Sigmoid colon (tissue), 6 donors: ENCODE measurements at regions not wholly inside any gene's neighbourhood (a gene's known extent, or its start where the extent isn't known, plus 50 kb on each side); places are given as distances from the start of the nearest gene placed in this dataset.

Source experiments
- DNase-seq: peaks from one replicate; pipeline ENCODE4 v3.0.0-alpha.2; 2019
- H3K27ac ChIP-seq, 4 donors: fragments of 200-600 bp; sonication (generic); one replicate each; pipeline ENCODE4 v1.5.1; 2016 to 2019; ENCODE audit warnings: mild to moderate bottlenecking in 1 of 4
- H3K27me3 ChIP-seq, 3 donors: fragments of 200-600 bp; sonication (generic); one replicate each; pipeline ENCODE4 v1.5.1; 2019; ENCODE audit warnings: mild to moderate bottlenecking in 1 of 3
- H3K36me3 ChIP-seq, 4 donors: fragments of 200-600 bp; sonication (generic); one replicate each; pipeline ENCODE4 v1.5.1; 2016 to 2019
- H3K4me1 ChIP-seq, 4 donors: fragments of 200-600 bp; sonication (generic); one replicate each; pipeline ENCODE4 v1.5.1; 2017 to 2019
- H3K4me3 ChIP-seq, 4 donors: fragments of 200-600 bp; sonication (generic); one replicate each; pipeline ENCODE4 v1.5.1; 2017 to 2019; ENCODE audit warnings: mild to moderate bottlenecking in 2 of 4, moderate library complexity in 1 of 4
- H3K9me3 ChIP-seq, 4 donors: fragments of 200-600 bp in 3 of 4; sonication (generic) in 3 of 4; one replicate each; pipeline versions ENCODE4 v1.5.1 to v1.6.1; 2013 to 2019
- EP300 ChIP-seq, 4 donors: sonication (generic); formaldehyde crosslinking; IDR thresholded peaks; one replicate each; pipeline ENCODE4 v1.6.1; 2017; ENCODE audit warnings: antibody characterized with exemption in 4 of 4
- POLR2A ChIP-seq, 2 donors: fragments of 450-650 bp; IDR thresholded peaks; one replicate each; pipeline ENCODE4 v1.6.1; 2016; ENCODE audit warnings: antibody characterized with exemption in 2 of 2, mild to moderate bottlenecking in 2 of 2, moderate library complexity in 2 of 2
- POLR2AphosphoS5 ChIP-seq, 4 donors: sonication (generic); formaldehyde crosslinking; IDR thresholded peaks; one replicate each; pipeline ENCODE4 v1.6.1; 2017; ENCODE audit warnings: antibody characterized with exemption in 4 of 4
- WGBS, 2 donors: extraction: QIAGEN DNeasy Blood & Tissue Kit; methylation state at CpG; one replicate each; pipeline ENCODE4 v1.1.7; 2013; 5-methylcytosine and 5-hydroxymethylcytosine counted together
- intact Hi-C: fragments of 100-400 bp; cut with DNase I; formaldehyde crosslinking; loops from one replicate; pipeline ENCODE4 v1.15.1; 2023
- TF ChIP-seq, protein P1 (sequence below), 4 experiments: fragments of 450-650 bp in 3 of 4; fragments of 200-600 bp in 1 of 4; IDR thresholded peaks; one replicate each; pipeline ENCODE4 v1.5.1; 2016 to 2019; ENCODE audit warnings: antibody characterized with exemption in 4 of 4, mild to moderate bottlenecking in 3 of 4, moderate library complexity in 2 of 4
- donor health status: healthy with polysubstance abuse.
- donor health status: healthy.

DNA sequence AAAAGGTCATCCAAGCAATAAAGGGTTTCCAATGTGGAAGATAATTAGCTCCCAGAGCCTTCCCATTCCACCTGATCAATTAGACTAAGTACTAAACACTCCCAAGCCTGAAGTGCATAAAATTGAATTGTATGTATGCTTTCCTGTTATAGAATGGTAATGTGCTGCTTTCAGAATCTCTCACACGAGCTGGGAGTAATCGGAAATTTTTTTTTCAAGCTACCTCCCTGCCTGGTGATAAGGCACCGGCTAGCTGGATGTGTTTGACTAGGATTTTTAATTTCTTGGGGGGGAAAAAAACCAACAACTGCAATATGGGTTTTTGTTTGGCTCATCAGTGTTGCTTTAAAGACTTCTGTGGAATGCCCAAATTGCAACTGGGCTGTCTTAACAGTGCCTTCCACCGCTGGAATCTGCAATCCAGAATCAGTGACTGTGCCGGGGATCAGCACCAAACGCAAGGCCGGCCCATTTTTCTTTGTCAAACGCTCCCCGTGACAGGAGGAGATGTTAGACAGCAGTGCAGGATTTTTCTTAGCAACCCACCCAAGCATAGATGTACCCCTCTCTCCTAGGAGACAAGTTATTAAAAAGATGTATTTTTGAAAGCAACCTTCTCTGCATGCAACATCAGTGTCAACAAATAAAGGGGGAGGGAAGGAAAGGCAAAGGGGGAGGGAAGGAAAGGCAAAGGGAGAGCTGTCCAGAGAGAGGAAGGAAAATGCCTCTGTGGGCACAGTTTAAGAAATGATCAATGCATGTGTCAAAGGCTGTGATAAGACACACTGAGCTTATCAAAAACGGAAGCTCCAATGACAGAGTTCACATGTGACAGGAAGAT lies 387.2 kb downstream of the NPIPA8 start:
- Histone ChIP-seq H3K27me3 (no peaks in the 10 kb centered on the region), H3K4me3 (no peak overlapping the region), H3K27ac (no peak overlapping the region), H3K4me1 (no peaks in the 10 kb centered on the region), H3K9me3 (no peaks in the 10 kb centered on the region), H3K36me3 (no peaks in the 10 kb centered on the region)
- DNase-seq, result no peak
- TF ChIP-seq, protein P1, sequence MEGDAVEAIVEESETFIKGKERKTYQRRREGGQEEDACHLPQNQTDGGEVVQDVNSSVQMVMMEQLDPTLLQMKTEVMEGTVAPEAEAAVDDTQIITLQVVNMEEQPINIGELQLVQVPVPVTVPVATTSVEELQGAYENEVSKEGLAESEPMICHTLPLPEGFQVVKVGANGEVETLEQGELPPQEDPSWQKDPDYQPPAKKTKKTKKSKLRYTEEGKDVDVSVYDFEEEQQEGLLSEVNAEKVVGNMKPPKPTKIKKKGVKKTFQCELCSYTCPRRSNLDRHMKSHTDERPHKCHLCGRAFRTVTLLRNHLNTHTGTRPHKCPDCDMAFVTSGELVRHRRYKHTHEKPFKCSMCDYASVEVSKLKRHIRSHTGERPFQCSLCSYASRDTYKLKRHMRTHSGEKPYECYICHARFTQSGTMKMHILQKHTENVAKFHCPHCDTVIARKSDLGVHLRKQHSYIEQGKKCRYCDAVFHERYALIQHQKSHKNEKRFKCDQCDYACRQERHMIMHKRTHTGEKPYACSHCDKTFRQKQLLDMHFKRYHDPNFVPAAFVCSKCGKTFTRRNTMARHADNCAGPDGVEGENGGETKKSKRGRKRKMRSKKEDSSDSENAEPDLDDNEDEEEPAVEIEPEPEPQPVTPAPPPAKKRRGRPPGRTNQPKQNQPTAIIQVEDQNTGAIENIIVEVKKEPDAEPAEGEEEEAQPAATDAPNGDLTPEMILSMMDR (IDR thresholded peaks at IDR 0.05), result no peak
- no peak for TF ChIP-seq POLR2A (IDR thresholded peaks at IDR 0.05)
- no peak for TF ChIP-seq POLR2AphosphoS5 (IDR thresholded peaks at IDR 0.05)
- no peak for TF ChIP-seq EP300 (IDR thresholded peaks at IDR 0.05)
- intact Hi-C loops, result no loop called here
- 35 to 60% methylated on average over 10 of the region's 10 CpGs for WGBS, 2 donors

DNA sequence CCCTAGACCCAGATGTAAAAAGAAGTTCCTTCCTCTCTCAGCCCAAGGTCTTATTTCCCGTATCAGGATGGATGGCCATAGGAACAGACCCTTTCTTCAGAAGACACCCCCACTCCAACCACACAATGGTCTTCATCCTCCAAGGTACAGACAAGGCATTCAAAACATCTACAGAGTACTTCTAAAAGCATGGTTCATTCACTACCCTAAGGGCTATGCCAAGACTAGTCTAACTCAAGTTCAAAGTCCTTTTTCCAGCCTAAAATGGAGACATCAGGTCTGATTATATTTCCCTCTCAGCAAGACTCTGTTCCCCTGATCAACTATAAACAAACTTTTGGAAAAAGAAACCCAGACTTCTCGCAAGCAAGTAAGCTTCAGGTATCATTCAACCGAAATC lies 388.9 kb downstream of the NPIPA8 start:
- no peak overlapping the region for H3K27ac ChIP-seq
- H3K4me3 ChIP-seq, result no peak overlapping the region
- no peaks in the 10 kb centered on the region for H3K27me3 ChIP-seq
- H3K9me3 ChIP-seq, result no peaks in the 10 kb centered on the region
- 86 to 90% methylated on average over 3 of the region's 3 CpGs for WGBS, 2 donors
- no peaks in the 10 kb centered on the region for H3K4me1 ChIP-seq
- intact Hi-C loops, result no loop called here
- H3K36me3 ChIP-seq, result no peaks in the 10 kb centered on the region
- TF ChIP-seq EP300 (IDR thresholded peaks at IDR 0.05), result no peak
- no peak for TF ChIP-seq POLR2A (IDR thresholded peaks at IDR 0.05)
- no peak for TF ChIP-seq POLR2AphosphoS5 (IDR thresholded peaks at IDR 0.05)
- TF ChIP-seq, protein P1 (IDR thresholded peaks at IDR 0.05), result no peak
- DNase-seq, result no peak

DNA sequence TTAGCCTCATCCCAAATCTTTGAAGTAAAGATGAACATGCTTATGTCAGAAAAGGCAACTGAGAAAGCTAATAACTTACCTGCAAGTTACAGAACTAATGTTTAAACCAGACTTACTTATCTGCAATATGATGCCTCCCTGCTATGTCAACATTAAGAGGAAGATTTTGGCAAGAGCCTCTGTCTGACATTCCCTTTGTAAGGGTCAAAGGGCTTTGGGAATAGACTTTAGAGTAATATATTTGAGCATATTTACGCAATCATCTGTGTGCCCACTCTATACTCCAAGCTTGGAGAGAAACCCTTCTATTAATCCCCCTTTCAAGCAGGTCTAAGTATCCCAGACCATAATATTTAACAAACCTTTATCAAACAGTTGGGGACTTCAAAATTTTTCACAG lies 389.4 kb downstream of the NPIPA8 start:
- Histone ChIP-seq H3K27me3 (no peaks in the 10 kb centered on the region), H3K36me3 (no peaks in the 10 kb centered on the region), H3K9me3 (no peaks in the 10 kb centered on the region), H3K27ac (no peak overlapping the region), H3K4me3 (no peak overlapping the region), H3K4me1 (no peaks in the 10 kb centered on the region)
- no peak for DNase-seq
- TF ChIP-seq POLR2A (IDR thresholded peaks at IDR 0.05), result no peak
- no peak for TF ChIP-seq EP300 (IDR thresholded peaks at IDR 0.05)
- TF ChIP-seq POLR2AphosphoS5 (IDR thresholded peaks at IDR 0.05), result no peak
- TF ChIP-seq, protein P1 (IDR thresholded peaks at IDR 0.05), result no peak
- 28 to 66% methylated on average over 1 of the region's 1 CpG for WGBS, 2 donors
- intact Hi-C loops, result no loop called here

DNA sequence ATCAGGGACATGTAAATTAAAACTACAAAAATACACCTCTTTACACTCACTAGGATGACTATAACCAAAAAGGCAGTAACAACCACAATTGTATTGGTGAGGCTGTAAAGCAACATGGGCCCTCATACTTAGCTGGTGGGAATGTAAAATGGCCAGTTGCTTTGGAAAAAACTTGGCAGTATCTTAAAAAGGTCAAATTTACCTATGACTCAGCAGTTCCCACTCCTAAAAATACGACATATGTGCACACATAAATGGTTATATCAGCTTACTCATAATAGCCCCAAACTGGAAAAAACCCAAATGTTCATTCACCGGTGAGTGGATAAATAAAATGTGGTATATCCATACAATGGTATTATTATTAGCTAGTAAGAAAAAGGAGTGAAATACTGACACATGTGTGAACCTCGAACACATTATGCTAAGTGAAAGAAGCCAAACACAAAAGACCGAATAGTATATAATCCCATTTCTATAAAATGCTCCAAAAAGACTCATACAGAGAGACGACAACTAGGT lies 391.4 kb downstream of the NPIPA8 start:
- 69 to 78% methylated on average over 5 of the region's 5 CpGs for WGBS, 2 donors
- no peaks in the 10 kb centered on the region for H3K4me1 ChIP-seq
- no peak overlapping the region for H3K27ac ChIP-seq
- TF ChIP-seq POLR2AphosphoS5 (IDR thresholded peaks at IDR 0.05) (no peak), EP300 (IDR thresholded peaks at IDR 0.05) (no peak)
- TF ChIP-seq, protein P1 (IDR thresholded peaks at IDR 0.05), result no peak
- no peaks in the 10 kb centered on the region for H3K27me3 ChIP-seq
- H3K9me3 ChIP-seq, result no peaks in the 10 kb centered on the region
- H3K36me3 ChIP-seq, result no peaks in the 10 kb centered on the region
- intact Hi-C loops, result no loop called here
- H3K4me3 ChIP-seq, result no peak overlapping the region
- DNase-seq, result no peak
